Bronchial epithelial cell (primary cell): ENCODE measurements at regions not wholly inside any gene's neighbourhood (a gene's known extent, or its start where the extent isn't known, plus 50 kb on each side); places are given as distances from the start of the nearest gene placed in this dataset.

ENCODE experiments used
- DNase-seq: peaks from one replicate; pipeline ENCODE4 v3.0.0-alpha.2; 2010; ENCODE audit warnings: low read depth
- FAIRE-seq: peaks from 2 replicates; lab custom pipeline; 2011; peaks lifted over from hg19 to GRCh38; lab: Jason Lieb, UNC
- H3K27me3 ChIP-seq: 2 replicates; pipeline ENCODE4 v1.5.1; 2011; ENCODE audit warnings: low read length; ENCODE audit not compliant: control insufficient read depth, insufficient read depth
- H3K36me3 ChIP-seq: 2 replicates; pipeline ENCODE4 v1.5.1; 2011; ENCODE audit warnings: low read length; ENCODE audit not compliant: control insufficient read depth, insufficient read depth
- H3K4me3 ChIP-seq: 2 replicates; pipeline ENCODE4 v1.5.1; 2011; ENCODE audit warnings: mild to moderate bottlenecking, low read depth, low read length, control low read depth
- CTCF ChIP-seq: IDR thresholded peaks from 2 replicates; pipeline ENCODE4 v1.5.1; 2011; ENCODE audit warnings: mild to moderate bottlenecking, moderate library complexity, low read length, control low read depth, inconsistent platforms; ENCODE audit not compliant: insufficient read depth, severe bottlenecking

- no peak for TF ChIP-seq CTCF
- no peak overlapping the region for H3K4me3 ChIP-seq
- H3K27me3 ChIP-seq = no peaks in the 10 kb centered on the region
- H3K36me3 ChIP-seq = no peaks in the 10 kb centered on the region
- FAIRE-seq = no peak
- DNase-seq = no peak
These were observed 716.0 kb upstream of the CHD1 start for GRCh38 chr5:99644822-99645221.

- TF ChIP-seq CTCF = no peak
- no peak for FAIRE-seq
These were observed 711.8 kb upstream of the CHD1 start for GRCh38 chr5:99640646-99641045.

GRCh38 chr5:99639905-99640304, 711.1 kb upstream of the CHD1 start:
- Histone ChIP-seq H3K36me3 (no peaks in the 10 kb centered on the region), H3K4me3 (no peak overlapping the region), H3K27me3 (no peaks in the 10 kb centered on the region)
- DNase-seq (no peak), FAIRE-seq (no peak)
- TF ChIP-seq CTCF = no peak

More at GRCh38 chr5:99640646-99641045, 711.8 kb upstream of the CHD1 start:
- no peak for DNase-seq
- Histone ChIP-seq H3K27me3 (no peaks in the 10 kb centered on the region), H3K4me3 (no peak overlapping the region), H3K36me3 (no peaks in the 10 kb centered on the region)

GRCh38 chr5:99636663-99637062, 707.9 kb upstream of the CHD1 start:
- DNase-seq = no peak

GRCh38 chr5:99621772-99622681, 693.2 kb upstream of the CHD1 start:
- no peak for DNase-seq
- no peaks in the 10 kb centered on the region for H3K27me3 ChIP-seq
- no peaks in the 10 kb centered on the region for H3K36me3 ChIP-seq
- no peak for FAIRE-seq
- no peak for TF ChIP-seq CTCF
- no peak overlapping the region for H3K4me3 ChIP-seq

More at GRCh38 chr5:99636663-99637062, 707.9 kb upstream of the CHD1 start:
- Histone ChIP-seq H3K36me3 (no peaks in the 10 kb centered on the region), H3K27me3 (no peaks in the 10 kb centered on the region), H3K4me3 (no peak overlapping the region)
- no peak for FAIRE-seq
- no peak for TF ChIP-seq CTCF

- Histone ChIP-seq H3K4me3 (no peak overlapping the region), H3K27me3 (no peaks in the 10 kb centered on the region), H3K36me3 (no peaks in the 10 kb centered on the region)
- no peak for TF ChIP-seq CTCF
- no peak for FAIRE-seq
- no peak for DNase-seq
These were observed 688.5 kb upstream of the CHD1 start for GRCh38 chr5:99617335-99617734.
